A549 (cell line): ENCODE measurements at regions not wholly inside any gene's neighbourhood (a gene's known extent, or its start where the extent isn't known, plus 50 kb on each side); places are given as distances from the start of the nearest gene placed in this dataset.

Experiments used
- CTCF ChIP-seq: fragments of >200 bp; sonication (Bioruptor Twin); formaldehyde crosslinking; IDR thresholded peaks from 3 replicates; pipeline ENCODE4 v1.5.1; 2016
- ELK1 ChIP-seq: fragments of 150-350 bp; IDR thresholded peaks from 2 replicates; pipeline ENCODE4 v1.6.1; 2014; ENCODE audit warnings: low read depth, mild to moderate bottlenecking, low read length
- HMGXB4 ChIP-seq: fragments of 250-450 bp; sonication (Bioruptor Pico); IDR thresholded peaks from 2 replicates; pipeline ENCODE4 v1.5.0; 2021; ENCODE audit warnings: mild to moderate bottlenecking, moderate library complexity, borderline replicate concordance
- MAX ChIP-seq: IDR thresholded peaks from 2 replicates; pipeline ENCODE4 v1.6.1; 2012
- POLR2A ChIP-seq: IDR thresholded peaks from 2 replicates; pipeline ENCODE4 v1.6.1; 2012; ENCODE audit warnings: mild to moderate bottlenecking, low read length
- SMC3 ChIP-seq: fragments of >200 bp; sonication (Bioruptor Twin); formaldehyde crosslinking; IDR thresholded peaks from 3 replicates; pipeline ENCODE4 v1.6.1; 2018; ENCODE audit warnings: inconsistent platforms
- TF ChIP-seq, protein P1 (sequence below): IDR thresholded peaks from 2 replicates; pipeline ENCODE4 v1.6.1; 2012

GRCh38 chr3:109995377-109995776 lies 658.0 kb upstream of the DPPA4 start:
- TF ChIP-seq SMC3 (no peak), POLR2A (no peak), CTCF (no peak), HMGXB4 (CRISPR knock-in tag) (no peak), MAX (no peak), ELK1 (no peak)
- TF ChIP-seq, protein P1, sequence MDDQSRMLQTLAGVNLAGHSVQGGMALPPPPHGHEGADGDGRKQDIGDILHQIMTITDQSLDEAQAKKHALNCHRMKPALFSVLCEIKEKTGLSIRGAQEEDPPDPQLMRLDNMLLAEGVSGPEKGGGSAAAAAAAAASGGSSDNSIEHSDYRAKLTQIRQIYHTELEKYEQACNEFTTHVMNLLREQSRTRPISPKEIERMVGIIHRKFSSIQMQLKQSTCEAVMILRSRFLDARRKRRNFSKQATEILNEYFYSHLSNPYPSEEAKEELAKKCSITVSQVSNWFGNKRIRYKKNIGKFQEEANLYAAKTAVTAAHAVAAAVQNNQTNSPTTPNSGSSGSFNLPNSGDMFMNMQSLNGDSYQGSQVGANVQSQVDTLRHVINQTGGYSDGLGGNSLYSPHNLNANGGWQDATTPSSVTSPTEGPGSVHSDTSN = no peak
